Smooth muscle cell (in vitro differentiated cells): ENCODE measurements at regions not wholly inside any gene's neighbourhood (a gene's known extent, or its start where the extent isn't known, plus 50 kb on each side); places are given as distances from the start of the nearest gene placed in this dataset.
"Not testable (repeated sequence)": the region's sequence is repeated elsewhere in the genome, so short reads cannot be mapped to it uniquely, and the experiment has no call there.

Experiments
- DNase-seq: peaks from one replicate; lab custom pipeline; 2025; ENCODE audit not compliant: unreplicated experiment; lab: John Stamatoyannopoulos, UW
- H2AFZ ChIP-seq: fragments of 200-600 bp; sonication (generic); 2 replicates; pipeline ENCODE4 v1.6.0; 2016; ENCODE audit warnings: antibody characterized with exemption, low read depth, mild to moderate bottlenecking
- H3F3A ChIP-seq: fragments of 200-600 bp; sonication (generic); 2 replicates; pipeline ENCODE4 v1.6.0; 2017; ENCODE audit warnings: antibody characterized with exemption, low read depth
- H3K27ac ChIP-seq: fragments of 200-600 bp; sonication (generic); 2 replicates; pipeline ENCODE4 v1.5.1; 2016; ENCODE audit warnings: low read depth, mild to moderate bottlenecking
- H3K27me3 ChIP-seq: fragments of 200-600 bp; sonication (generic); 2 replicates; pipeline ENCODE4 v1.6.1; 2016; ENCODE audit warnings: low read depth, mild to moderate bottlenecking
- H3K36me3 ChIP-seq: fragments of 200-600 bp; sonication (generic); 2 replicates; pipeline ENCODE4 v1.5.1; 2016; ENCODE audit warnings: low read depth
- H3K4me1 ChIP-seq: fragments of 200-600 bp; sonication (generic); 2 replicates; pipeline ENCODE4 v1.5.1; 2016; ENCODE audit warnings: low read depth
- H3K4me2 ChIP-seq: fragments of 200-600 bp; sonication (generic); 2 replicates; pipeline ENCODE4 v1.6.0; 2016; ENCODE audit warnings: mild to moderate bottlenecking
- H3K4me3 ChIP-seq: fragments of 200-600 bp; sonication (generic); 2 replicates; pipeline ENCODE4 v1.5.1; 2016; ENCODE audit warnings: mild to moderate bottlenecking
- H3K79me2 ChIP-seq: fragments of 200-600 bp; sonication (generic); 2 replicates; pipeline ENCODE4 v1.6.0; 2016; ENCODE audit warnings: low read depth, mild to moderate bottlenecking
- H3K9ac ChIP-seq: fragments of 200-600 bp; sonication (generic); 2 replicates; pipeline ENCODE4 v1.6.0; 2016; ENCODE audit warnings: low read depth
- H3K9me3 ChIP-seq: fragments of 200-600 bp; sonication (generic); replicated peaks from 2 replicates; pipeline ENCODE4 v1.5.1; 2016; ENCODE audit warnings: low read depth
- H4K20me1 ChIP-seq: fragments of 200-600 bp; sonication (generic); 2 replicates; pipeline ENCODE4 v1.6.0; 2016; ENCODE audit warnings: low read depth
- WGBS: methylation state at CpG from one replicate; pipeline ENCODE4 v1.1.7; 2016; ENCODE audit warnings: low lambda C conversion rate; 5-methylcytosine and 5-hydroxymethylcytosine counted together
- TF ChIP-seq, protein P1 (sequence below): fragments of 200-600 bp; sonication (generic); IDR thresholded peaks from 2 replicates; pipeline ENCODE4 v1.5.1; 2017; ENCODE audit warnings: borderline replicate concordance, mild to moderate bottlenecking, antibody characterized with exemption; ENCODE audit not compliant: insufficient read depth, poor library complexity, severe bottlenecking

DNA sequence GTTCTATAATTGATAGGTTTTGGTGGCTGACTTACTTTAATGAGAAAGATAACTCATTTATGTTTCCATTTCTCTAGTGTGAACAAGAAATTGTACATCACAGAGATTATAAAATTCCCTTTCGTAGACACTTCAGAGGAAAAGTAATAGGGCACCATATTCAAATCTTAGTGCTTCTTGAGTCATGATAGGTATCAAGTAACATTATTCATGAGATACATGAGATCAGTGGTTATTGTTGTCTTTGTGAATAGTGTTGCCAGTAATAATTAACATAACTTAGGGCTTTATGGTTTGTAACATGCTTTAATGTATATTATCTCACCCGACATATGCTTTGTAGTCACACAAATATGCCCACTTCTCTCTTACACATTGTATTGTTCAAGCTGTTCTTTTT is 73.7 kb upstream of the IL15 start:
- H2AFZ ChIP-seq: no peak overlapping the region
- no peaks in the 10 kb centered on the region for H3K27me3 ChIP-seq
- no peaks in the 10 kb centered on the region for H3K36me3 ChIP-seq
- no peak overlapping the region for H3K4me2 ChIP-seq
- H3K9ac ChIP-seq: no peak overlapping the region
- no peaks in the 10 kb centered on the region for H3F3A ChIP-seq
- no peaks in the 10 kb centered on the region for H3K4me1 ChIP-seq
- no peak overlapping the region for H3K27ac ChIP-seq
- 94% methylated on average over 2 of the region's 2 CpGs for WGBS
- H3K9me3 ChIP-seq: no peaks in the 10 kb centered on the region
- TF ChIP-seq, protein P1, sequence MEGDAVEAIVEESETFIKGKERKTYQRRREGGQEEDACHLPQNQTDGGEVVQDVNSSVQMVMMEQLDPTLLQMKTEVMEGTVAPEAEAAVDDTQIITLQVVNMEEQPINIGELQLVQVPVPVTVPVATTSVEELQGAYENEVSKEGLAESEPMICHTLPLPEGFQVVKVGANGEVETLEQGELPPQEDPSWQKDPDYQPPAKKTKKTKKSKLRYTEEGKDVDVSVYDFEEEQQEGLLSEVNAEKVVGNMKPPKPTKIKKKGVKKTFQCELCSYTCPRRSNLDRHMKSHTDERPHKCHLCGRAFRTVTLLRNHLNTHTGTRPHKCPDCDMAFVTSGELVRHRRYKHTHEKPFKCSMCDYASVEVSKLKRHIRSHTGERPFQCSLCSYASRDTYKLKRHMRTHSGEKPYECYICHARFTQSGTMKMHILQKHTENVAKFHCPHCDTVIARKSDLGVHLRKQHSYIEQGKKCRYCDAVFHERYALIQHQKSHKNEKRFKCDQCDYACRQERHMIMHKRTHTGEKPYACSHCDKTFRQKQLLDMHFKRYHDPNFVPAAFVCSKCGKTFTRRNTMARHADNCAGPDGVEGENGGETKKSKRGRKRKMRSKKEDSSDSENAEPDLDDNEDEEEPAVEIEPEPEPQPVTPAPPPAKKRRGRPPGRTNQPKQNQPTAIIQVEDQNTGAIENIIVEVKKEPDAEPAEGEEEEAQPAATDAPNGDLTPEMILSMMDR: no peak
- no peaks in the 10 kb centered on the region for H3K79me2 ChIP-seq
- DNase-seq: no peak
- H4K20me1 ChIP-seq: no peaks in the 10 kb centered on the region
- H3K4me3 ChIP-seq: no peak overlapping the region

- Histone ChIP-seq H2AFZ (no peak overlapping the region), H3K9me3 (no peaks in the 10 kb centered on the region), H3K4me3 (no peak overlapping the region), H3K4me2 (no peak overlapping the region), H4K20me1 (no peaks in the 10 kb centered on the region), H3K27me3 (no peaks in the 10 kb centered on the region), H3K36me3 (no peaks in the 10 kb centered on the region), H3K27ac (no peak overlapping the region), H3F3A (no peaks in the 10 kb centered on the region), H3K79me2 (no peaks in the 10 kb centered on the region), H3K9ac (no peak overlapping the region), H3K4me1 (no peaks in the 10 kb centered on the region)
- TF ChIP-seq, protein P1: no peak
- no peak for DNase-seq
Observed at GRCh38 chr4:141563723-141564122, 72.7 kb upstream of the IL15 start.

DNA sequence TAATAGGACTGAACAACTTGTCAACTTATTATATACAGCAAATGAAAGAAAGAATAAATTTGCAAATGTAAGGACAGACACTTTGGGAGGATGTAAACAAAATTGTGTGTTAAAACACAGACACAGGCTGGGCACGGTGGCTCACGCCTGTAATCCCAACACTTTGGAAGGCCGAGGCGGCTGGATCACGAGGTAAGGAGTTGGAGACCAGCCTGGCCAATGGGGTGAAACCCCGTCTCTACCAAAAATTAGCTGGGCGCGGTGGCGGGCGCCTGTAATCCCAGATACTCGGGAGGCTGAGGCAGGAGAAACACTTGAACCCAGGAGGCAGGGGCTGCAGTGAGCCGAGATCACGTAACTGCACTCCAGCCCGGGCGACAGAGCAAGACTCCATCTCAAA is 71.4 kb upstream of the IL15 start:
- 96% methylated on average over 12 of the region's 15 CpGs for WGBS
- H2AFZ ChIP-seq, H3K79me2 ChIP-seq, H3K4me2 ChIP-seq, H3F3A ChIP-seq, H3K27me3 ChIP-seq, H3K4me3 ChIP-seq, H3K4me1 ChIP-seq, H3K9ac ChIP-seq, H3K9me3 ChIP-seq, H3K27ac ChIP-seq, H3K36me3 ChIP-seq, H4K20me1 ChIP-seq, DNase-seq: not testable (repeated sequence)

DNA sequence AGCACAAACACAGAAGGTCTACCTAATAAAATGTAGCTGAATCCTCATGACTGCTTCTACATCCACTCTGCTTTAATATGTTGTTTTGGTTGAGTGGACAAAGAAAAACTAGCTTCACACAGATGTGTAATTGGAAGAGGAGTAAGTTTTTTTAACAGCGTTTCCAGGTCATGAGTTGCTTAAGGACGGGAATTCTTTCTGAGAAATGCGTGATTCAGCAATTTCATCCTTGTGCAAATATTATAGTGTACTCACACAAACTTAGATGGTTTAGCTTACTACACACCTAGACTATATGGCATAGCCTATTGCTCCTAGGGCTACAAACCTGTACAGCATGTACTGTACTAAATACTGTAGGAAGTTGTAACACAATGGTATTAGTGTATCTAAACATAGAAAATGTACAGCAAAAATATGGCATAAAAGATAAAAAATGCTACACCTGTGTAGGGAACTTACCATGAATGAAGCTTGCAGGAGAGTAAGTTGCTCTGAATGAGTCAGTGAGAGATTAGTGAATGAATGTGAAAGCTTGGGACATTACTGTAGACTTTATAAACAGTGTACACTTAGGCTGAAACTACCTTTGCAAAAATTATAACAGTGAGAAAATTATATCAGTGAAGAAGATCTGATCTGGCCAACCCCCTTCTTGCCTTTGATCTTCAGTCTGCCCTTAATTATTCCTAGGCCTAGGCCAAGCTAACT is 70.8 kb upstream of the IL15 start:
- no peak for DNase-seq
- Histone ChIP-seq H3K79me2 (no peaks in the 10 kb centered on the region), H3K27ac (no peak overlapping the region), H3K36me3 (no peaks in the 10 kb centered on the region), H3K27me3 (no peaks in the 10 kb centered on the region), H3K4me1 (no peaks in the 10 kb centered on the region), H3K4me3 (no peak overlapping the region), H3K9me3 (no peaks in the 10 kb centered on the region), H4K20me1 (no peaks in the 10 kb centered on the region), H2AFZ (no peak overlapping the region), H3F3A (no peaks in the 10 kb centered on the region), H3K9ac (no peak overlapping the region), H3K4me2 (no peak overlapping the region)
- TF ChIP-seq, protein P1: no peak
- WGBS: 94% methylated on average over 3 of the region's 3 CpGs
